Endothelial cell of umbilical vein (primary cell): ENCODE measurements at regions not wholly inside any gene's neighbourhood (a gene's known extent, or its start where the extent isn't known, plus 50 kb on each side); places are given as distances from the start of the nearest gene placed in this dataset.

ENCODE experiments used
- BruUV-seq: library from RNA; stranded (reverse); fragments of 400-500 nt; replicated peaks from 2 replicates; lab custom pipeline; 2021; lab: Mats Ljungman, UMichigan
- CTCF ChIA-PET: fragments of 300-600, 350-600 bp; sonication (Branson Sonifier 250); formaldehyde crosslinking; loops from one replicate; lab custom pipeline; 2021; ENCODE audit warnings: antibody characterized with exemption, inconsistent platforms; lab: Charles Lee
- POLR2A ChIA-PET: fragments of 300-600, 350-600 bp; sonication (Branson Sonifier 250); formaldehyde crosslinking; loops from one replicate; lab custom pipeline; 2021; ENCODE audit warnings: antibody characterized with exemption, inconsistent platforms; lab: Charles Lee
- DNase-seq: peaks from one replicate; pipeline ENCODE4 v3.0.0-alpha.2; 2011; ENCODE audit warnings: low read depth, low spot score
- FAIRE-seq: peaks from 2 replicates; lab custom pipeline; 2011; peaks lifted over from hg19 to GRCh38; lab: Jason Lieb, UNC
- H2AFZ ChIP-seq: 2 replicates; pipeline ENCODE4 v1.6.0; 2012; ENCODE audit warnings: low read depth, low read length, control low read depth, inconsistent platforms
- H3K27ac ChIP-seq: 2 replicates; pipeline ENCODE4 v1.5.1; 2011; ENCODE audit warnings: low read depth, mild to moderate bottlenecking, control low read depth, low read length, moderate library complexity; ENCODE audit not compliant: insufficient read depth
- H3K27me3 ChIP-seq, 2 experiments: 2 replicates each; pipeline versions ENCODE4 v1.6.0 to v1.6.1; 2011; ENCODE audit warnings: low read length in 2 of 2, mixed read lengths in 1 of 2; ENCODE audit not compliant: control insufficient read depth in 2 of 2, insufficient read depth in 2 of 2
- H3K36me3 ChIP-seq, 2 experiments: 2 replicates in 1 of 2; 3 replicates in 1 of 2; pipeline ENCODE4 v1.5.1; 2011; ENCODE audit warnings: low read length in 2 of 2, mild to moderate bottlenecking in 1 of 2, moderate library complexity in 1 of 2; ENCODE audit not compliant: control insufficient read depth in 2 of 2, insufficient read depth in 2 of 2; ENCODE audit errors: extremely low read depth in 1 of 2
- H3K4me1 ChIP-seq: 3 replicates; pipeline ENCODE4 v1.5.1; 2011; ENCODE audit warnings: mild to moderate bottlenecking, low read length; ENCODE audit not compliant: control insufficient read depth, insufficient read depth; ENCODE audit errors: extremely low read depth
- H3K4me2 ChIP-seq: 2 replicates; pipeline ENCODE4 v1.6.1; 2011; ENCODE audit warnings: low read length, control low read depth, mixed read lengths; ENCODE audit not compliant: insufficient read depth
- H3K4me3 ChIP-seq, 3 experiments: fragments of 200-600 bp in 1 of 3; sonication (generic), shearing (Covaris generic) in 1 of 3; replicated peaks in 1 of 3; 2 replicates each; pipeline ENCODE4 v1.5.1; 2011 to 2016; ENCODE audit warnings: control low read depth in 3 of 3, low read length in 3 of 3, mild to moderate bottlenecking in 2 of 3, inconsistent platforms in 1 of 3, low read depth in 1 of 3, moderate library complexity in 1 of 3; ENCODE audit not compliant: insufficient read depth in 1 of 3
- H3K79me2 ChIP-seq: 2 replicates; pipeline ENCODE4 v1.6.0; 2012; ENCODE audit warnings: low read length, inconsistent platforms; ENCODE audit not compliant: control insufficient read depth, insufficient read depth
- H3K9ac ChIP-seq: replicated peaks from 2 replicates; pipeline ENCODE3; 2011; ENCODE audit warnings: low read length, control low read depth; ENCODE audit not compliant: insufficient read depth; ENCODE audit errors: extremely low read depth
- H3K9me1 ChIP-seq: replicated peaks from 3 replicates; pipeline ENCODE4 v1.6.0; 2011; ENCODE audit warnings: mild to moderate bottlenecking, low read length; ENCODE audit not compliant: control insufficient read depth, insufficient read depth; ENCODE audit errors: extremely low read depth
- H3K9me3 ChIP-seq: replicated peaks from 2 replicates; pipeline ENCODE4 v1.5.1; 2012; ENCODE audit warnings: low read length, inconsistent platforms; ENCODE audit not compliant: control insufficient read depth, insufficient read depth
- H4K20me1 ChIP-seq: replicated peaks from 2 replicates; pipeline ENCODE3; 2011; ENCODE audit warnings: mild to moderate bottlenecking, low read length; ENCODE audit not compliant: control insufficient read depth, insufficient read depth; ENCODE audit errors: extremely low read depth
- CTCF ChIP-seq, 2 donors: IDR thresholded peaks; 1 replicate in 1 of 2; 2 replicates in 1 of 2; pipeline ENCODE4 v1.5.1; 2011; ENCODE audit warnings: low read length in 2 of 2, mild to moderate bottlenecking in 2 of 2, moderate library complexity in 2 of 2, control low read depth in 1 of 2, inconsistent platforms in 1 of 2, low read depth in 1 of 2; ENCODE audit not compliant: insufficient read depth in 1 of 2; ENCODE audit errors: extremely low read depth in 1 of 2
- GATA2 ChIP-seq: IDR thresholded peaks from 2 replicates; pipeline ENCODE4 v1.7.0; 2011; ENCODE audit warnings: low read depth, mild to moderate bottlenecking, moderate library complexity, mixed read lengths, low read length; ENCODE audit not compliant: insufficient read length, insufficient read depth
- JUN ChIP-seq: IDR thresholded peaks from 2 replicates; pipeline ENCODE4 v1.6.1; 2011; ENCODE audit warnings: borderline replicate concordance, low read depth; ENCODE audit not compliant: insufficient read length, insufficient read depth
- MAX ChIP-seq: IDR thresholded peaks from 2 replicates; pipeline ENCODE4 v1.6.1; 2011; ENCODE audit not compliant: insufficient read depth, insufficient read length
- MYC ChIP-seq: IDR thresholded peaks from one replicate; pipeline ENCODE4 v1.6.1; 2011; ENCODE audit warnings: mild to moderate bottlenecking, low read depth, low read length
- POLR2A ChIP-seq: IDR thresholded peaks from 2 replicates; pipeline ENCODE4 v1.6.1; 2012; ENCODE audit warnings: low read depth, mild to moderate bottlenecking, control low read depth, low read length
- POLR2AphosphoS5 ChIP-seq: IDR thresholded peaks from 2 replicates; pipeline ENCODE4 v1.6.1; 2012; ENCODE audit warnings: low read depth, mild to moderate bottlenecking, control low read depth, low read length, moderate library complexity; ENCODE audit not compliant: insufficient read depth
- dilution Hi-C: fragments of 300-500 bp; cut with MboI; formaldehyde crosslinking; loops from one replicate; pipeline ENCODE4 v1.15.0; 2019; ENCODE audit warnings: low sequenced_read_pairs; ENCODE audit not compliant: extremely low pct_ligation_motif_present
- intact Hi-C: fragments of 100-400 bp; cut with micrococcal nuclease; formaldehyde crosslinking; loops from one replicate; pipeline ENCODE4 v1.10.0; 2022

GRCh38 chr1:67624680-67625079 lies 60.3 kb upstream of the GADD45A start:
- Histone ChIP-seq H3K36me3 (no peaks in the 10 kb centered on the region), H3K27ac (no peak overlapping the region), H3K9me3 (no peaks in the 10 kb centered on the region), H4K20me1 (no peaks in the 10 kb centered on the region), H3K9me1 (no peaks in the 10 kb centered on the region), H3K4me1 (peaks cover 49% of the 10 kb centered on the region), H3K4me3 (no peak overlapping the region), H3K4me2 (no peak overlapping the region), H3K27me3 (no peaks in the 10 kb centered on the region), H3K79me2 (no peaks in the 10 kb centered on the region), H3K9ac (no peak overlapping the region), H2AFZ (no peak overlapping the region)
- ChIA-PET CTCF (interaction anchor here (0.9 to 2.8 kb wide), 2 partner anchors 63 to 135 kb away, joined by 3 to 11 read pairs; no protein-coding TSS in a partner anchor), POLR2A (no interaction called here)
- no TSS peak for BruUV-seq
- intact Hi-C loops: loop anchor here (5.0 kb wide), 1 partner anchor 208 kb away; the partner anchor contains the start of gene GNG12
- FAIRE-seq: no peak
- TF ChIP-seq POLR2AphosphoS5 (no peak), CTCF (IDR thresholded peaks at IDR 0.05; ENCODE audit: extremely low read depth in 1 of 2, insufficient read depth in 1 of 2, low read depth in 1 of 2, low read length in 2 of 2) (no peak), MYC (no peak), POLR2A (no peak), MAX (no peak), GATA2 (no peak), JUN (no peak)
- dilution Hi-C loops: no loop called here
- DNase-seq: no peak
